Calu3 (cell line): ENCODE measurements at regions not wholly inside any gene's neighbourhood (a gene's known extent, or its start where the extent isn't known, plus 50 kb on each side); places are given as distances from the start of the nearest gene placed in this dataset.

Experiments
- BruUV-seq: library from RNA; stranded (reverse); fragments of 400-500 nt; replicated peaks from 2 replicates; lab custom pipeline; 2021; lab: Mats Ljungman, UMichigan
- CTCF ChIA-PET: fragments of 300-600 bp; sonication (Branson Sonifier 250); formaldehyde crosslinking; loops from one replicate; lab custom pipeline; 2022; ENCODE audit warnings: antibody characterized with exemption; lab: Charles Lee
- DNase-seq: peaks from one replicate; pipeline ENCODE4 v3.0.0; 2022
- H3K27ac Mint-ChIP-seq: one replicate; pipeline ENCODE4 v1.8.0; 2022; ENCODE audit warnings: mixed read lengths; ENCODE audit not compliant: unreplicated experiment
- H3K27me3 Mint-ChIP-seq: one replicate; pipeline ENCODE4 v1.8.0; 2022; ENCODE audit warnings: mixed read lengths; ENCODE audit not compliant: unreplicated experiment
- H3K36me3 Mint-ChIP-seq: one replicate; pipeline ENCODE4 v1.8.0; 2022; ENCODE audit warnings: mild to moderate bottlenecking, moderate library complexity, mixed read lengths; ENCODE audit not compliant: insufficient read depth, unreplicated experiment
- H3K4me1 Mint-ChIP-seq: one replicate; pipeline ENCODE4 v1.8.0; 2022; ENCODE audit warnings: mild to moderate bottlenecking, low read depth, mixed read lengths; ENCODE audit not compliant: unreplicated experiment
- H3K4me3 Mint-ChIP-seq: one replicate; pipeline ENCODE4 v1.8.0; 2022; ENCODE audit warnings: mild to moderate bottlenecking, low read depth, moderate library complexity, mixed read lengths; ENCODE audit not compliant: unreplicated experiment
- H3K9me3 Mint-ChIP-seq: one replicate; pipeline ENCODE4 v1.8.0; 2022; ENCODE audit warnings: low read depth, mixed read lengths; ENCODE audit not compliant: unreplicated experiment
- intact Hi-C: fragments of 100-400 bp; cut with micrococcal nuclease; formaldehyde crosslinking; loops from one replicate; pipeline ENCODE4 v1.10.0; 2022; ENCODE audit not compliant: unreplicated experiment
- TF ChIP-seq, protein P1 (sequence below): fragments of 200-600 bp; IDR thresholded peaks from one replicate; pipeline ENCODE4 v1.8.0; 2022; ENCODE audit warnings: antibody characterized with exemption; ENCODE audit not compliant: unreplicated experiment

DNA sequence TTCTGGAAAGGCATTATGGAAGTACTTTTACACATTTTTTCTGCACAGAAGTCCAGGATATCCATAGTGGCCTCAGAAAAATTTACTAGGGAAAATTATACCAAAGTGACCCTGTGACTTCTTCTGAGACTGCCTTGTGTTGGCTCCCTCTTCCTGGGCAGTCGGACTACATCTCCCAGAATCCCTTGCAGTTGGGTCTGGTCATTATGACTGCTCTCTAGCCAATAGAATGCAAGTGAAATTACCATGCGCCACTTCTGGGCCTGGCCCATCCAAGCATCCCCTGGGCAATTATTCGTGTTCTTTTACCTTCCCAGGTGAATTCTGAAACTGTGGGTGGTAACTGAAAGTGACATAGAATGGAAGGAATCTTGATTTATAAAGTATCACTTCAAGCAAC lies 430.9 kb downstream of the ACTR3B start:
- peaks cover 17% of the 10 kb centered on the region for H3K9me3 Mint-ChIP-seq
- H3K36me3 Mint-ChIP-seq: no peaks in the 10 kb centered on the region
- no peaks in the 10 kb centered on the region for H3K4me1 Mint-ChIP-seq
- DNase-seq: no peak
- TF ChIP-seq, protein P1, sequence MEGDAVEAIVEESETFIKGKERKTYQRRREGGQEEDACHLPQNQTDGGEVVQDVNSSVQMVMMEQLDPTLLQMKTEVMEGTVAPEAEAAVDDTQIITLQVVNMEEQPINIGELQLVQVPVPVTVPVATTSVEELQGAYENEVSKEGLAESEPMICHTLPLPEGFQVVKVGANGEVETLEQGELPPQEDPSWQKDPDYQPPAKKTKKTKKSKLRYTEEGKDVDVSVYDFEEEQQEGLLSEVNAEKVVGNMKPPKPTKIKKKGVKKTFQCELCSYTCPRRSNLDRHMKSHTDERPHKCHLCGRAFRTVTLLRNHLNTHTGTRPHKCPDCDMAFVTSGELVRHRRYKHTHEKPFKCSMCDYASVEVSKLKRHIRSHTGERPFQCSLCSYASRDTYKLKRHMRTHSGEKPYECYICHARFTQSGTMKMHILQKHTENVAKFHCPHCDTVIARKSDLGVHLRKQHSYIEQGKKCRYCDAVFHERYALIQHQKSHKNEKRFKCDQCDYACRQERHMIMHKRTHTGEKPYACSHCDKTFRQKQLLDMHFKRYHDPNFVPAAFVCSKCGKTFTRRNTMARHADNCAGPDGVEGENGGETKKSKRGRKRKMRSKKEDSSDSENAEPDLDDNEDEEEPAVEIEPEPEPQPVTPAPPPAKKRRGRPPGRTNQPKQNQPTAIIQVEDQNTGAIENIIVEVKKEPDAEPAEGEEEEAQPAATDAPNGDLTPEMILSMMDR: no peak
- no TSS peak for BruUV-seq
- intact Hi-C loops: no loop called here
- H3K27me3 Mint-ChIP-seq: no peaks in the 10 kb centered on the region
- no peak overlapping the region for H3K27ac Mint-ChIP-seq
- no peak overlapping the region for H3K4me3 Mint-ChIP-seq
- CTCF ChIA-PET: no interaction called here

DNA sequence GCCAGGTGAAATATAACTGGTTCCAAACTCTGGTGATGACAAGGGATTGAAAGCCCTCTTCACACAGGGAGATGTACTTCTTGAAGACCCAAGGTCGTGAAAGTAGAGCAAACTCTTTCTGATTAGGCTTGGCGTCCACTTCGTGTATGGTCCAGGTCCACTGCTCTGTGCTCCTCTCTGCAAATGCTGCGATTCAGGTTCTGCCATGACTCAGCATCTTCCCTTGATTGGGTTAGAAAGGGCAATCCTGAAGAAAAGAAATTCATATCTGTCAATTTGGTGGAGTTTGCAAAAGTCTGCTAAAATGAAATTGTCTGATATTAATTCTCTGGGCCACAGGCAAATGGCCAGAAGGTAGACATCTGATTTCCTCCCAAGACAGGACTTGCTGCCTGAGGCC lies 431.4 kb downstream of the ACTR3B start:
- TF ChIP-seq, protein P1: no peak
- Mint-ChIP-seq H3K9me3 (peaks cover 17% of the 10 kb centered on the region), H3K4me1 (no peaks in the 10 kb centered on the region), H3K36me3 (no peaks in the 10 kb centered on the region), H3K27ac (no peak overlapping the region), H3K4me3 (no peak overlapping the region), H3K27me3 (no peaks in the 10 kb centered on the region)
- CTCF ChIA-PET: no interaction called here
- BruUV-seq: no TSS peak
- intact Hi-C loops: no loop called here
- DNase-seq: no peak

DNA sequence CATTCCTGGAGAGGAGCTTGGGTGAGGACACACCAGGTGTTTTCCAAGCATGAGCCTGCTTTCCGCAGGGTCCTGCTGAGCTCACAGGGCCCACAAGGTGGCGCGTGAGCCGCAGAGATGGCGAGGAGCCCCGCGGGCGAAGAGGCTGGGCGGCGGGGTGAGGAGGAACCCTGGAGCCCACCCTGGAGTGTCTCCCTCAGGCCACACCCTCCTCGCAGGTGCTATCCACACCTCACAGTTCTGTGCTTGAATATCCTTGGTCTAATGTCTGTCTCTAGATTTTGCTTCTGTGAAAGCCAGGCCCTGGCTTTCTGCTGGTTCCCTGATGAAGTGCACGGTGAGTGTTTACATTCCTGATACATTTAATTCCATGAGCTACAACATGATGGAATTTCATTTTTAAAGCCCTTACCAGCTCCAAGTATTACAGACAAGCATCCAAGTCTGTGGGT lies 433.6 kb downstream of the ACTR3B start:
- H3K36me3 Mint-ChIP-seq: no peaks in the 10 kb centered on the region
- intact Hi-C loops: no loop called here
- CTCF ChIA-PET: no interaction called here

DNA sequence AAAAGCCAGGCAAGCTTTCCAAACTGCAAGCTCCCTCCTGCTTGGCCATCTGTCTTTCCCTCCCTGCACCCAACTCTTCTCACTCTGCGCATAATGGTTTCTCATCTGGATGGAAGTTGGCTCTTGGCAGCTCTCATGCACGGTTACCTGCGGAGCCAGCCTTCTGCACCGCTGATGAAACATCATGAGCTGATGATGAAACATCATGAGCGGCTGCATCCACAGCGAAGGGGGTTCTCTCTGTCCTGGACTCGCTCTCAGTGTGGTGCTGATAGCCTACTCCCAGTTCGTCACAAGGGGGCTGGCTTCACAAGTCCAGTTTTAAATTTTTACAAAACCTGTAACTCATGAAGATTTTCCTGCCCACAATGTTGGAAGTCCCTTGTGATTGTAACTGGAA lies 457.5 kb downstream of the ACTR3B start:
- Mint-ChIP-seq H3K27ac (no peak overlapping the region), H3K4me1 (no peaks in the 10 kb centered on the region), H3K4me3 (no peak overlapping the region), H3K9me3 (peaks cover 29% of the 10 kb centered on the region), H3K36me3 (no peaks in the 10 kb centered on the region), H3K27me3 (no peaks in the 10 kb centered on the region)
- no peak for DNase-seq
- TF ChIP-seq, protein P1: no peak
- intact Hi-C loops: no loop called here
- CTCF ChIA-PET: no interaction called here
- no TSS peak for BruUV-seq

More for the DNA sequence above, 433.6 kb downstream of the ACTR3B start:
- Mint-ChIP-seq H3K9me3 (peaks cover 16% of the 10 kb centered on the region), H3K27ac (no peak overlapping the region), H3K4me3 (no peak overlapping the region), H3K4me1 (no peaks in the 10 kb centered on the region), H3K27me3 (no peaks in the 10 kb centered on the region)
- DNase-seq: no peak
- no TSS peak for BruUV-seq
- TF ChIP-seq, protein P1: no peak
